HepG2 (cell line): ENCODE measurements at regions not wholly inside any gene's neighbourhood (a gene's known extent, or its start where the extent isn't known, plus 50 kb on each side); places are given as distances from the start of the nearest gene placed in this dataset.

Experiments used
- ATAC-seq: fragments of 200-7000 bp; cut with Tn5 transposase; 3 replicates; pipeline ENCODE4 v1.9.1; 2020; ENCODE audit warnings: mild to moderate bottlenecking, moderate library complexity
- BruUV-seq: library from RNA; stranded (reverse); fragments of 400-500 nt; replicated peaks from 2 replicates; lab custom pipeline; 2021; lab: Mats Ljungman, UMichigan
- CTCF ChIA-PET: fragments of 300-600 bp; formaldehyde crosslinking; extraction: SDS; loops from one replicate; lab custom pipeline; 2021; ENCODE audit warnings: low total read pairs, inconsistent platforms, low intra/inter-chr PET ratio; lab: Yijun Ruan, JAX
- POLR2A ChIA-PET: fragments of 350-600 bp; sonication (Branson Sonifier 250); formaldehyde crosslinking; loops from one replicate; lab custom pipeline; 2020; ENCODE audit warnings: antibody characterized with exemption, inconsistent platforms; lab: Yijun Ruan, JAX
- DNase-seq: peaks from one replicate; pipeline ENCODE4 v3.0.0-alpha.2; 2015; ENCODE audit warnings: low spot score
- FAIRE-seq: peaks from 3 replicates; lab custom pipeline; 2011; peaks lifted over from hg19 to GRCh38; lab: Jason Lieb, UNC
- H2AFZ ChIP-seq: one replicate; pipeline ENCODE4 v1.6.1; 2011; ENCODE audit warnings: low read length, inconsistent platforms
- H3K27ac ChIP-seq: fragments of 300-600 bp; 3 replicates; pipeline ENCODE4 v1.8.0; 2011; ENCODE audit warnings: mixed run types, mild to moderate bottlenecking, mixed read lengths, low read length, inconsistent platforms; ENCODE audit not compliant: insufficient read depth; ENCODE audit errors: extremely low read length
- H3K27me3 ChIP-seq, 2 experiments: fragments of 200-600 bp in 1 of 2; 2 replicates in 1 of 2; 3 replicates in 1 of 2; pipeline versions ENCODE4 v1.6.0 to v1.8.0; 2011; ENCODE audit warnings: low read length in 2 of 2, mild to moderate bottlenecking in 2 of 2, moderate library complexity in 2 of 2, inconsistent platforms in 1 of 2; ENCODE audit not compliant: insufficient read depth in 2 of 2, control insufficient read depth in 1 of 2
- H3K36me3 ChIP-seq, 2 experiments: fragments of 200-600 bp in 1 of 2; replicated peaks in 1 of 2; 2 replicates in 1 of 2; 3 replicates in 1 of 2; pipeline versions ENCODE4 v1.5.1 to v1.8.0; 2011; ENCODE audit warnings: low read length in 2 of 2, inconsistent platforms in 1 of 2; ENCODE audit not compliant: insufficient read depth in 2 of 2, control insufficient read depth in 1 of 2
- H3K4me1 ChIP-seq: 2 replicates; pipeline ENCODE4 v1.5.1; 2012; ENCODE audit warnings: low read length, inconsistent platforms; ENCODE audit not compliant: insufficient read depth
- H3K4me2 ChIP-seq: 2 replicates; pipeline ENCODE4 v1.6.0; 2011; ENCODE audit warnings: low read depth, low read length, inconsistent platforms
- H3K4me3 ChIP-seq, 3 experiments: fragments of 200-600 bp in 1 of 3; sonication (generic), shearing (Covaris generic) in 1 of 3; replicated peaks in 1 of 3; 2 replicates each; pipeline ENCODE4 v1.5.1; 2011 to 2016; ENCODE audit warnings: low read length in 3 of 3, inconsistent platforms in 2 of 3, low read depth in 2 of 3, mild to moderate bottlenecking in 2 of 3, control low read depth in 1 of 3, mixed read lengths in 1 of 3; ENCODE audit not compliant: insufficient read depth in 1 of 3
- H3K79me2 ChIP-seq: one replicate; pipeline ENCODE4 v1.6.1; 2011; ENCODE audit warnings: low read length, inconsistent platforms; ENCODE audit not compliant: insufficient read depth
- H3K9ac ChIP-seq: 2 replicates; pipeline ENCODE4 v1.6.0; 2011; ENCODE audit warnings: mild to moderate bottlenecking, low read depth, low read length, inconsistent platforms; ENCODE audit not compliant: insufficient read depth
- H3K9me3 ChIP-seq: 2 replicates; pipeline ENCODE4 v1.5.1; 2012; ENCODE audit warnings: mild to moderate bottlenecking, low read length
- H4K20me1 ChIP-seq: 2 replicates; pipeline ENCODE4 v1.6.0; 2011; ENCODE audit warnings: inconsistent platforms, mild to moderate bottlenecking, low read length, moderate library complexity; ENCODE audit not compliant: insufficient read depth
- CERS6 ChIP-seq: sonication (generic); formaldehyde crosslinking; IDR thresholded peaks from 2 replicates; pipeline ENCODE4 v1.5.0; 2020; ENCODE audit warnings: missing genetic modification reagents
- FOXC1 ChIP-seq: sonication (generic); formaldehyde crosslinking; IDR thresholded peaks from 2 replicates; pipeline ENCODE4 v1.8.0; 2022; ENCODE audit warnings: mild to moderate bottlenecking, missing genetic modification reagents, borderline replicate concordance
- HDAC1 ChIP-seq: sonication (generic); formaldehyde crosslinking; IDR thresholded peaks from 2 replicates; pipeline ENCODE4 v1.5.1; 2020; ENCODE audit warnings: mild to moderate bottlenecking, missing genetic modification reagents
- HOXA5 ChIP-seq: sonication (generic); formaldehyde crosslinking; IDR thresholded peaks from 2 replicates; pipeline ENCODE4 v1.4.0; 2020; ENCODE audit warnings: missing genetic modification reagents
- IRF1 ChIP-seq: sonication (generic); formaldehyde crosslinking; IDR thresholded peaks from 2 replicates; pipeline ENCODE4 v1.4.0; 2020; ENCODE audit warnings: low read depth, mild to moderate bottlenecking, missing genetic modification reagents
- NFATC3 ChIP-seq: sonication (generic); formaldehyde crosslinking; IDR thresholded peaks from 2 replicates; pipeline ENCODE4 v1.5.1; 2020; ENCODE audit warnings: mild to moderate bottlenecking, missing genetic modification reagents
- SIX4 ChIP-seq: sonication (generic); formaldehyde crosslinking; IDR thresholded peaks from 2 replicates; pipeline ENCODE4 v1.4.0; 2020; ENCODE audit warnings: missing genetic modification reagents
- ZFY ChIP-seq: sonication (generic); formaldehyde crosslinking; IDR thresholded peaks from 2 replicates; pipeline ENCODE4 v1.4.0; 2020; ENCODE audit warnings: missing genetic modification reagents
- ZNF318 ChIP-seq: sonication (generic); formaldehyde crosslinking; IDR thresholded peaks from 2 replicates; pipeline ENCODE4 v1.4.0; 2020; ENCODE audit warnings: mild to moderate bottlenecking, missing genetic modification reagents
- ZNF530 ChIP-seq: sonication (generic); formaldehyde crosslinking; IDR thresholded peaks from 2 replicates; pipeline ENCODE4 v1.5.0; 2020; ENCODE audit warnings: low read depth, mild to moderate bottlenecking, missing genetic modification reagents
- ZNF784 ChIP-seq: sonication (generic); formaldehyde crosslinking; IDR thresholded peaks from 2 replicates; pipeline ENCODE4 v1.5.1; 2020; ENCODE audit warnings: missing genetic modification reagents, mild to moderate bottlenecking, borderline replicate concordance
- WGBS: methylation state at CpG from one replicate; pipeline ENCODE4 v1.1.6; 2017; ENCODE audit warnings: low lambda C conversion rate; 5-methylcytosine and 5-hydroxymethylcytosine counted together
- in situ Hi-C: cut with HindIII; loops from 2 replicates; pipeline ENCODE4 v1.10.0; 2017; ENCODE audit warnings: low pct_unique_long_range_greater_than_20kb; ENCODE audit not compliant: extremely low pct_ligation_motif_present
- intact Hi-C: fragments of 100-400 bp; cut with micrococcal nuclease; formaldehyde crosslinking; loops from one replicate; pipeline ENCODE4 v1.10.0; 2022; ENCODE audit not compliant: unreplicated experiment

- no peak for TF ChIP-seq HOXA5
Observed at GRCh38 chr11:11148596-11148995, 204.5 kb downstream of the CSNK2A3 start (continued).

GRCh38 chr11:11148104-11148509 lies 204.9 kb downstream of the CSNK2A3 start:
- in situ Hi-C loops (no loop called here), intact Hi-C loops (no loop called here)
- POLR2A ChIA-PET: no interaction called here
- Histone ChIP-seq H3K4me1 (peaks cover 6% of the 10 kb centered on the region; the same call in 1 of the 2 replicates), H3K9ac (no peak overlapping the region), H3K27me3 (no peaks in the 10 kb centered on the region; a peak in 1 of 5 replicates), H3K9me3 (no peaks in the 10 kb centered on the region), H3K79me2 (no peaks in the 10 kb centered on the region), H3K36me3 (no peaks in the 10 kb centered on the region), H3K4me2 (no peak overlapping the region), H3K4me3 (no peak overlapping the region), H3K27ac (no peak overlapping the region), H4K20me1 (no peaks in the 10 kb centered on the region), H2AFZ (no peak overlapping the region)
- CTCF ChIA-PET: no interaction called here
- WGBS: 25% methylated on average over 2 of the region's 5 CpGs
- no TSS peak for BruUV-seq
- no peak for FAIRE-seq
- DNase-seq: no peak
- peak; percentile 55 for ATAC-seq
- no peak for TF ChIP-seq FOXC1 (CRISPR knock-in tag)
- TF ChIP-seq IRF1 (CRISPR knock-in tag): no peak
- TF ChIP-seq CERS6 (CRISPR knock-in tag): no peak
- TF ChIP-seq SIX4 (CRISPR knock-in tag): no peak
- no peak for TF ChIP-seq HDAC1 (CRISPR knock-in tag)
- TF ChIP-seq ZNF530 (CRISPR knock-in tag): no peak
- TF ChIP-seq ZNF318: no peak
- TF ChIP-seq ZNF784 (CRISPR knock-in tag): no peak
- TF ChIP-seq NFATC3 (CRISPR knock-in tag): no peak
- no peak for TF ChIP-seq ZFY
